ENCODE measurements at regions not wholly inside any gene's neighbourhood (a gene's known extent, or its start where the extent isn't known, plus 50 kb on each side); places are given as distances from the start of the nearest gene placed in this dataset.

DNA sequence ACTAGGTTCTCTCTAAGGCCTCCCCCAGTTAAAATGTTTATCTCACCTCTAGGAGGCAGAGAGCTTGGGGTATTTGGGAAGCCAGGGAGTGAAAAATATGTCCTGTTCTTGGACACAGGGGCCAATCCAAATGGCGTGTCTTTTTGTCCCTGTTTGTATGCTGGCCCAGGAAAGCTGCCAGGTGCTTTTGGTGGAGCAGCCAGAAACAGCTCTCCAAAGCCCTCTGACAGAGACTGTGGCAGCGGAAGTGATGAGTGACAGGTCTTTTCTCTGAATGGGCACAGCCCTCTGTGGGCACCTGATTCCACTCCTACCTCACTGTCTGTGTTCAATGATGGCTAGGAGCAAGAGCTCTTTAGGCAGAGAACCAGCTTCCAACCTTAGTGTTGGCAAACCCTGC, 106.4 kb upstream of the KIRREL3 start:
- TF ChIP-seq, protein P1, sequence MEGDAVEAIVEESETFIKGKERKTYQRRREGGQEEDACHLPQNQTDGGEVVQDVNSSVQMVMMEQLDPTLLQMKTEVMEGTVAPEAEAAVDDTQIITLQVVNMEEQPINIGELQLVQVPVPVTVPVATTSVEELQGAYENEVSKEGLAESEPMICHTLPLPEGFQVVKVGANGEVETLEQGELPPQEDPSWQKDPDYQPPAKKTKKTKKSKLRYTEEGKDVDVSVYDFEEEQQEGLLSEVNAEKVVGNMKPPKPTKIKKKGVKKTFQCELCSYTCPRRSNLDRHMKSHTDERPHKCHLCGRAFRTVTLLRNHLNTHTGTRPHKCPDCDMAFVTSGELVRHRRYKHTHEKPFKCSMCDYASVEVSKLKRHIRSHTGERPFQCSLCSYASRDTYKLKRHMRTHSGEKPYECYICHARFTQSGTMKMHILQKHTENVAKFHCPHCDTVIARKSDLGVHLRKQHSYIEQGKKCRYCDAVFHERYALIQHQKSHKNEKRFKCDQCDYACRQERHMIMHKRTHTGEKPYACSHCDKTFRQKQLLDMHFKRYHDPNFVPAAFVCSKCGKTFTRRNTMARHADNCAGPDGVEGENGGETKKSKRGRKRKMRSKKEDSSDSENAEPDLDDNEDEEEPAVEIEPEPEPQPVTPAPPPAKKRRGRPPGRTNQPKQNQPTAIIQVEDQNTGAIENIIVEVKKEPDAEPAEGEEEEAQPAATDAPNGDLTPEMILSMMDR (IDR thresholded peaks at IDR 0.05) = no peak
- no peak for TF ChIP-seq POLR2A (IDR thresholded peaks at IDR 0.05)

All from body of pancreas (tissue), 4 donors.